ENCODE measurements at regions not wholly inside any gene's neighbourhood (a gene's known extent, or its start where the extent isn't known, plus 50 kb on each side); places are given as distances from the start of the nearest gene placed in this dataset.
"Not testable (repeated sequence)": the region's sequence is repeated elsewhere in the genome, so short reads cannot be mapped to it uniquely, and the experiment has no call there.

DNA sequence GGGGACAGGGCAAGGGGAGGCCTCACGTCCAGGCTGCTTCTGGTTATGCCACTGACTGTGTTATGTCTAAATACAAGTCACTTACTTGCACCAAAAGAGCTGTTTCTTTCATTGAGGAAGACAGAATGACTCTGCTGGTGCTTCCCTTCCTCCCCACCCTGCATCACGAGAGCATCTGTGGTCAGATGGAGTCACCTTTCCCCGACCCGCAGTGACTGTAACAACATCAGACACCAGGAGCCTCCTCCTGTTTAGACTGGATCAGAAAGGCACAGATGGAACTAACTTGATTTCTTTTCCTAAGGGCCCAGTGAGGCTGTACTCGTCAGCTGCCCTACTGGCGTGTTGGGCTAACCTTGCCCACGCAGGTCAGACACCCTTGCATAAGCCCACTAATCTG is 90.3 kb upstream of the ZNF536 start:
- no peak for DNase-seq

DNA sequence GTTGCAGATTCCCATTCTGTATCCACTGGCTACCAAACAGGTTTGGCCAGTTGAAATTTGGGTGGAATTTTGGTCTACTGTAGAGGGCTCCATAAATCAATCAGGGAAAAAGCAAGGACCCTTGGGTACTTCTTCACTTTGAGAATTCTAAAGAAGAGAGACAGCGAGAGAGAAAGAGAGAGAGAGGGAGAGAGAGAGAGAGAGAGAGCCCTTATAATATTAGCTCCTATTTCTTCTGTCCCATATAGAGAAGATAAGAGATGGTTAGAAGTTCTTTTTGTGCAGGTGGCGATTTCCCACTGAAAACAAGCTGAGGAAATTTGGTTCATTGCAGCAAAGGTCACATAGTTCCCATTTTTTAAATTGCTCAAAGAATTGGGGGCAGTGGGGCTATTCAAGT is 88.6 kb upstream of the ZNF536 start:
- no peak for DNase-seq

DNA sequence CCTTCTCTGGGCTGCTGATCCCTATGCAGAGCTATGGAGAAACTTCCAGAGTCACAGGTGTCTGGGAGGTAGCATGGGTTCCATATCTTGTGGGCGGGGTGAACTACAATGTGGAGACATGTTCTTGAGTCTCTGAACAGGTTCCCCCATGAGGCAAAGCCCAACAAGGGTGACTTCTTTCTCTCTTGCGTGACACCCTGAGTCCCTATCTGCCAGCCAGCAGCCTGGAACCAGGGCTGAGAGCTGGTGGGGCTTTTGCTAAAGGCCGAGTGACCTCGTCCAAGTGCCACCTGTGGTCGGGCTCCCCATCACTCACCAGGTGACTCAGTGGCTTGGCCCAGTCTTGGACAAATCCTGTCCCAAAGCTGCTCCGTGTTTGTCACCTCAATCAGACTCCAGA is 88.0 kb upstream of the ZNF536 start:
- no peak for DNase-seq

DNA sequence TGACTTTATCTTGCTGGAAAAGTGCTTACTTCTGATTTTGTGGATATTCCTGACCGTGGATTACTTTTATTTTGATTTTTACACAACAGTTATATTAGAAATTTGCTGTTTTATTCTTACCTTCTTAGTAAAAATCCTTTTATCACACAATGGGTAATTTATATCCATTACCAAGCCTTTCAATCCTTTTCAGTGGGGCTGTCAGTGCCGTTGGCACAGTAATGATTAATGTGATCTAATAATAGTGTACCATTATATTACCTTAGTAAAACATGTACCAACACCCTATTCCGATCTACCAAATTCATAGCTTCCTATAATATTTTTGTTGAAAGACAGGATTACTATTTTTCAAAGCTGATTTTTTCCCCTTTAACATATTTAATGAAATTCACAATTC is 87.3 kb upstream of the ZNF536 start:
- DNase-seq: no peak

DNA sequence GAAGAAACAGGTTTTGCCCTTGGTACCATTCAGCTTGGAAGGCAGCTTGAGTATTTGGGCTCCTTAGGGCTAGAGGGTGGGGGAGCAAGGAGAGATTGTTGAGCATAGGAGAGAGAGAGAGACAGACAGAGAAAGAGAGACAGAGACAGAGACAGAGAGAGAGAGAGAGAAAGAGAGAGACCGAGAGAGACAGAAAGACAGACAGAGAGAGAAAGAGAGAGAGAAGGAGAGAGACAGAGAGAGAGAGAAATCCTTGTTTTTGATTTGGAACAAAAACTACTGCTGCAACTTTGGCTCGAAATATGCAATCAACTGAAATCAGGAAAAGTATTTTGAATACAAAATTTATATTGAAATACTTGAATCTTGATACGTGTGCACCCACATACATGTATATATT is 85.8 kb upstream of the ZNF536 start:
- no peak for DNase-seq

DNA sequence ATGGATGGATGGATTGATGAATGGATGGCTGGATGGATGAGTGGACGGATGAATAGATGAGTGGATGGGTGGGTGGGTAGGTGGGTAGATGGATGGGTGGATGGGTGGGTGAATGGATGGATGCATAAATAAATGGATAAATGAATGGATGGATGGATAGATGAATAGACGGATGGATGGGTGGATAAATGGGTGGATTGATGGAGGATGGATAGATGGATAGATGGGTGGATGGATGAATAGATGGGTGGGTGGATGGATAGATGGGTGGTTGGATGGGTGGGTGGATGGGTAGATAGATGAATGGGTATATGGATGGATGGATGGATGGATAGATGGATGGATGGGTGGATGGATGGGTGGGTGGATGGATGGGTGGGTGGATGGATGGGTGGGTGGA is 84.9 kb upstream of the ZNF536 start:
- no peak for DNase-seq

DNA sequence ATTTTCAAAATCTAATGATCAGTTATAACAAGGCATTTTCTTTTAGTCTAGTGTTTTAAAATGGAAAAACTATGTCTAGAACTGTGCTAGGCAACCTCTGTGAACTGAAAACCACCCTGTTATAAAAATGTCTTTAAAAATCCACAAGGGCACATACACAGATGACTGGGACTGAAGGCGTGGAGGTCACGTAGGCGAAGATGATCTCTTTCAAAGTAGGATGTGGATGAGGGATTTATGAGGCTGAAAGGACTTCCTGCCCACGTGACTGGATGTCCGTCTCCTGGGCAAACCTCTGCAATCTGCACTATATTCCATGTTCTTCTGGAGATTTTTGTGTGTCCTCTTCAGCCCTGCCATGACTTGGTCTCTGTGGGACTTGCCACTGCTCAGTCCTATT is 84.2 kb upstream of the ZNF536 start:
- no peak for DNase-seq

DNA sequence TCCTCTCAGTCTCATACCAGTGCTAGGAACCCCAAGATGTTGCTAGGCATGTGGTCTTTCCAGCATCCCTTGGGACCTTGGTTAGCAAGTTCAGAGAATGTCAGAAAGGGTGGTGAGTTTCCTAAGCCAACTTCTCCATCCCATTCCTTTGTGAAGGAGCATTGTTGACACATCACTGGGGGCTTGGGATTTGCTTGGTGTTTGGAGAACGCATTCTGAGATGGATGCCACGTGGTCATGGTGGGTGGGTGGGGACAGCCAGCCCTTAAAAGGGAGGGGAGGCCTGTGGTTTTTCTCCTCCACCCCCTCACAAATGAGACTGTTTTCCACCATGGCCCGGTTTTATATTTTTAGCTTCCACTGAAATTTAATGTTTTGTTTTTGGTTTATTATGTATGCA is 83.3 kb upstream of the ZNF536 start:
- DNase-seq: no peak

DNA sequence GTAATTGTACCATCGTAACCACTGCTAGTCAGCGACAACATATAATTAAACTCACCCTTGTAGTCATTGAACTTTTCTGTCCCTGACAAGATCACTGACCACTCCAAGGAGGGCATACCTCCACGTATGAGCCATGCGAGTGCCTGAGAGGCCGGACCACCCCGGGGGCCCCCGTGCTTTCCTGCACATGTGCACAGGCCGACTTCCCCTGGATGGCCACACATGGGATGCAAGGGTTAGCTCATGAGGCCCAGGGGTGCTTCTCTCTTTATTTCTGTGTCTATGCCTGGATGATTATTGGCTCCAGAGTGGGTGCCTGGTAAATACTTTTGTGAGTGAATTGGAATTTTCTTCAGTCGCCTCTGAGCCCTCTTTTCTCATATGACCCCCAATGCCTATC is 82.8 kb upstream of the ZNF536 start:
- no peak for DNase-seq

DNA sequence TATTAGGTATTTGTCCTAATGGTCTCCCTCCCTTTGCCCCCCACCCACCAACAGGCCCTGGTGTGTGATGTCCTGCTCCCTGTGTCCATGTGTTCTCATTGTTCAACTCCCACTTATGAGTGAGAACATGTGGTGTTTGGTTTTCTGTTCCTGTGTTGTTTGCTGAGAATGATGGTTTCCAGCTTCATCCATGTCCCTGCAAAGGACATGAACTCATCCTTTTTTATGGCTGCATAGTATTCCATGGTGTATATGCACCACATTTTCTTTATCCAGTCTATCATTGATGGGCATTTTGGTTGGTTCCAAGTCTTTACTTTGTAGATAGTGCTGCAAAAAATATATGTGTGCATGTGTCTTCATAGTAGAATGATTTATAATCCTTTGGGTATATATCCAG is 81.4 kb upstream of the ZNF536 start:
- not testable (repeated sequence) for DNase-seq

DNA sequence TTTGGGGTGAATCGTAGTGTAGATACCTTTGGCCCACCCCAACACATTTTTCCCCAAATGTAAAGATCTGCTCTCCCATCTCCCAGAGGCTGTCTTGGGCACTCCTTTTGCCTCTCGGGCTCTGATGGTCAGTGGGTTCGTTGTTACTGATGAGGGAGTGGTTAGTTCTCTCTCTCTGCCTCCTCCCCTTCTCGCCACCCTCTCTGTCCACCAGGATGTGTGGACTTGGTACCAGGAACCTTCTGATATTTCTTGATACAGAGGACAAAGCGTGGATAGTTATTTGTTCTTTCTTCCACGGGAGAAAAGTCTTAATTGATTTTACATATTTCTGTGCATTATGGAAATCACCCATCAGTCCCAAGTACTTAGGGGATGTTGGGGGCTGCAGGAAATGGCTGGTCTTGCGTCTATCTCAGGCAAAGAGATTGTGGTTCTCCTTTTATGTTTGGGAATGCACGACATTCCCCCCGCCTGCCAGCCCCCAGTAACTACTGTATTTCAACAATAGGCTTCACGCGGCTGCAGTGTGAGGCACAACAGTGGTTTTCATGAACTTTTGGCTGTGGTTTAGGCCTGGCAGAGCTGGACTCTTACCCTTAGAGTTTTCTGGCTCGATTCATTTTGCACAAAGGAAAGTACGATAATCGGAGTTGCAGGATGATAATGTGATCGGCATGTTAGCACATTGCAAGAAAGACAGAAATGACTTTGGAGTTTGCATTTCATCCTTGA is 79.0 kb upstream of the ZNF536 start:
- DNase-seq: no peak

DNA sequence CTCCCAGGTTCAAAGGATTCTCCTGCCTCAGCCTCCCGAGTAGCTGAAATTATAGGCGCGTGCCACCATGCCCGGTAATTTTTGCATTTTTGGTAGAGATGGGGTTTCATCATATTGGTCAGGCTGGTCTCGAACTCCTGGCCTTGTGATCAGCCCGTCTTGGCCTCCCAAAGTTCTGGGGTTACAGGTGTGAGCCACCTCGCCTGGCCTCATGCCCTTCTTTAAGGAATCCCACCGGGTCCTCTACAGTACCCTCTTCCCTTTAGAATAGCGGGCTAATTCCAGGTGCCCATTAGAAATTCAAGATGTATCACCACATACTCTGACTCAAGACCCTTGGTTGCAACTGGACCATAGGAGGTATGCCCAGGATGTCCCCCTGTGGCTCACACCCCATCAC is 74.2 kb upstream of the ZNF536 start:
- no peak for DNase-seq

DNA sequence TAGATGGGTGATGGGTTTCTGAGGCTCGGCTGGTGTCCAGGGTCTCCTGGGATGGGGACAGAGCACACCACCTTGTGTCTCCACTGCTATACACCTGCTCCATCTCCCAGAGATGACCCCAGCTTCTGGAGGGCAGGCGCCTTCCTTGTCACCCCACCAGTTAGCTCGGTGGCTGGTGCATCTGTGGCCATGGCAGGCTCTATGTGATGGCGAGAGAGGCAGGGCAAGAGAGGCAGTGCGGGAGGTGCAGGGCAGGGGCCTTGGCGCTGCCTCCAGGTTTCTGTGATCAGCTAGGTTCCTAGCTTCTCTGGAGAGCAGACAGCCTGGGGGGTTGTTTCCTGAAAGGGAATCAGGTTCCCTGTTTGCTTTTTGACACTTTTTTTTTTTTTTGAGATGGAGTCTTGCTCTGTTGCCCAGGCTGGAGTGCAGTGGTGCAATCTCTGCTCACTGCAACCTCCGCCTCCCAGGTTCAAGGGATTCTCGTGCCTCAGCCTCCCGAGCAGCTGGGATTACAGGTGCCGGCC is 69.0 kb upstream of the ZNF536 start:
- DNase-seq: no peak

DNA sequence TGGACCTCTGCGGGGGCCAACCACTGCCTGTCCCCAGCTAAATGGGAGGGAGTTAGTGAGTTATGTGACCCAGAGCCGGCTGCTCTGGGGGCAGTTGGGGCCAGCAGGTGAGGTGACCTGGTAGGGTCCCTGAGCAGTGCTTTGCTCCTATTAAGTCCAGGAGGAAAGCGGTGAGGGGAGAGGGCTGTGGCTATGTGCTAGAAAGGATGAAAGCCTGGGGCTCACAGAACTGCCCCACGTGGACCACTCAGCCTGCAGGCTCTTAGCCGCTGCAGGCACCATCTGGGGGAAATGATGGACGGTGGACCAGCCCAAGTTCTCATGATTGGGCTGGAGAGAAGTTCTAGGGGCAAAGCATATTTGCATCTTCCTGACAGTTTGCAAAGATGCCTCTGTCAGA is 67.6 kb upstream of the ZNF536 start:
- DNase-seq: no peak

DNA sequence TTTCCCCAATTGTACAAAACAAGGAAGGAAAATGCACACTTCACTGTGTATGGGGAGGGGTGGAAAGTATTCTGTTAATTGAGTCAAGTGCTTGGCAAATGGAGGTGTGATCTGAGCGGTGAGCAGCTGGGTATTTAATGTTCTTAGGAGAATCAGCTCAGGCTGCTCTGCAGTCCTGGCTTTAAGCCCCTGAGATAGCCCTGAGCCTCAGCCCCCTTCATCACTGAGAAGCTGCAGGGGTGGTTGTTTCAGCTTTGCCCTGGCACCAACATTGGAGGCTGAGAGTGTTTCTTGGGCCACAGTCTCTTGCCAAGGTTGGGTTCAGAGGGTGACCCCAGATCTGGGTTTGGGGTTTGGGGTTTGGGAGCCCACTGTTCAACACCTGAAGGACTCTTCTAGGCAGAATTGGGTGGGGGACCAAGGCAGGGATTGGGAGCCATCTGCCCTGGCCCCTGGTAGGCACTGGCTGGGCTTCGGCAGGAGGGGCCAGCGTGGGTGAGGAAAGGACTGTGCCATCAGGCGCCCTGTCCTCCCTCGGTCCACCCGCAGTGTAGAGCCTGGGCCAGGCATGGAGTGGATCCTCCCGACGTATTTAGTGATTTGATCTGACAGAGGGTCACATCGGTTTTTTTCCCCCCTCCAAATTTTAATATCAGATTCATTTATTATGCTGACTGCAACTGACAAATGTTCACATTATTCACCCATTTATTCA is 66.7 kb upstream of the ZNF536 start:
- DNase-seq: no peak

DNA sequence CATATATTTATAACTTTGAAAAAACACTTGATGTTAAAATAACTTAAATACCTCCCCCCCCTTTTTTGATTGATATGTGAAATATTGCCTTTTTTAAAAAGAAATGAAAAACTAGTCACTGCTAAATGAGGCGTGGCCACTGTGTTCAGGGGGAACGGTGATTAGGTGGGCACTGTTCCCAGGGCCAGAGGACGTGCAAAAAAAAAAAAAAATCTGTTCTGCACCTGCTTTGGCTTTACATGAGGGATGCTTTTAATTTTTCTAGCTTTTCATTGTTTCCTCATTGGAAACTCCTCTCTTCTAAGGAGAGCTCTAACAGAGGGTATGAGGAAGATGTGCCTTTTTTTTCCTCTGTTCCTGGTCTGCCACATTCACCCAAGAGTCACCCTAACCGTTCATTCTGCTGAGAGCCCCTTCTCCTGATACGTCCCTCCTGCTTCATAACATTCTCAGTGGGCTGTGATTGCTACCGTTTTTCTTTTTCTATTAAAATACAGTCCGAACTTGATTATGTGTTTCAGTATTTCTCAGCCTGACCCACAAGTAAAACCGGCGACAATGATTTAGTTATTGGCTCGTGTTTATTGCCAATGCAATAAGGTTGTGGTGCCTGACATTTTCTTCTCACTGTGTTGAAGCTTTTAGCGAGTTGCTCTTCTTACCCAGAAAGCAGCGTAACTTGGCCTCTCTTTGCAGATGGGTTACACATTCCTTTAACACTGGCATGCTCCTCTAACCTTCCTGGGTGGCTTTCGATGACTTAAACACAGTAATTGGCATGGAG is 64.8 kb upstream of the ZNF536 start:
- no peak for DNase-seq

DNA sequence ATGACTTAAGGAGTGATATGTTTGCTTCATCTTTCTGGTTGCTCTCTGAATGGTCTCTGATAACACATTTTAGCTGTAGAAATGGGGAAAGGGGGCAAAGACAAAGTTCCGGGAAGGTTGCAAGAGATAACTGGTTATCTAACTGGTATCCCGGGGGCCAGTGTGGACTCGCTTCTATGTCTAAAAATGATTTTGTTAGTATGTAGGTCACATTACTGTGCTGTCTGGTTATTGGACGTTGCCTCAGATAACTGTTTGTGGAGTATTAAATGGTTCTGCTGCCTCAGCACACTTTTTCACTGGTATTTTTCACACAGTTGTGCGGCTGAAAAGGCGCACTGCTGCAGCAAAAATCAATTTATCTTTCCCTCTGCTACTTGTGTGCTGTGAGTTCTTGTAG is 63.0 kb upstream of the ZNF536 start:
- DNase-seq: no peak

DNA sequence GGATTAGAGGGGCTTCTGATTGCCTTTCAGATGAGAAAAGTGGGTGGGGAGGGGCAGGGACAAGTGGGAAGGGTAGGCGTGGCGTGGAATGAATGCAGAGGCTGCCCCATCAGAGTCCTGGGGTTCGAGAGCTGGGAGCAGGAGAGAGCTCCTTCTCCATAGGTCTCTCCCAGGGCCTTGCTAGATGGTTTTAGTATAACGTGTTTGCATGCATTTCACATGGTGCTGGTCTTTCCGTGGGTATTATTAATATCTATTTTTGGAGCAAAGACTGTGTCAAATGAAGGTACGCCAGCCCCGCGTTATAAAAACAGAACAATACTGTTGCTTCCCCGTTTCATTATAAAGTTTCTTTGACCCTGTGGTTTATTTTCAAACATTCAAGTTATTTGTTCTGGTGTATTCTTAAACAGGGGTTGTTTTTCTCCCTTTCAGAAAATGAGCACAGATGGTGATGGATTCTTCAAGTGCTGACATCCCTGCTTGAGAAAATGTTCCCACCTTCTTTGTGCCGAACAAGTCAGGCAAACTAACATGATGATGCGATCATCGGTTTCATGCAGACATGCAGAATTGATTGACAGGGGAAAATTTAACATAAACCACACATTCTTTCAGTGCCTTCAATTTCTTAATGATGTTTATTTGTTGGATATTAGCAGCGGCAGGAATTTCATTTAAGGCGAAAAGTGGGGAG is 62.1 kb upstream of the ZNF536 start:
- no peak for DNase-seq

DNA sequence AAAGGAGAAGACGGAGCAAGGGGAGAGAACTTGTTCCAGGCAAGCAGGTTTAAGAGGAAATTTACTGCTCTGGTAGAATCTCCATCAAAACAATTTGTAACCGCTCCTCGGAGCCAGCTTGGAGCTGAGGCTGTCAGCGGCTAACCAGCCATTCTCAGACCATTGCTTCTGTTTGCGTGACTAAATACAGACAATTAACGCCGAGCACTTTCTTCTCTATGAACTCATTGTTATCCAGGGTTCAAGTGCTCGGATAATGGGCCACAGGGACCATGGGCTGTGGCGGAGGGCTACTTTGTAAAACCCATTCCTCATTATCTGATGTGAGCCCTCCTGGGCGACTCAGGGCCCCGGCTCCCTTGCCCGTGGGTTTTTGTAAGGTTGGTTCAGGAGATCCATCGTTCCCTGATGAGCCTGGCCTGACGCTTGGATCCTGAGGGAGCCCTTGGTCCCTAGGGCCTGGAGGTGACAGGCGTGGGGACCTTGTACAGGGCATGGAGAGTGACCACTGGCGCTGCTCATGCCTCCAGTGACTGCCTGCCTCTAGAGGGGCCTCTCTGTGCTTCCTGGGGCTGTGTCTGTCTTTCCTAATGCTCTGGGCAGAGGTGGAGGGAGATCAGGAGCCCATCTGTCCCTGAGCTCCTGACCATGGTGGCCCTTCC is 61.5 kb upstream of the ZNF536 start:
- DNase-seq: no peak

DNA sequence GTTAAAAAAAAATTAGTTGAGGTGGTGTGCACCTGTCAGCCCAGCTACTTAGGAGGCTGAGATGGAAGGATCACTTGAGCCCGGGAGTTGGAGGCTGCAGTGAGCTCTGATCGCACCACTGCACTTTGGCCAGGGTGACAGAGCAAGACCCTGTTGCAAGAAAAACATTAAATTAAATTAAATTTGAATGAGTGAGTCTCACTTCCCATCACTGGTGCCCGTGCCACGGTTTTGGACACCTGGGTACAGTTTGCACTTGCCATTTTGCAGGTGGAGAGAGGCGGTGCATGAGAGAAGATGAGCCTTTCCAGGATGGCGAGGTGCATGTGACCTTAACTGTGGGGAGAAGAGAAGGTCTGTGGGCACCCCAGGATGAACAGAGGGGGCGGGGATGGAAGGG is 60.3 kb upstream of the ZNF536 start:
- no peak for DNase-seq

DNA sequence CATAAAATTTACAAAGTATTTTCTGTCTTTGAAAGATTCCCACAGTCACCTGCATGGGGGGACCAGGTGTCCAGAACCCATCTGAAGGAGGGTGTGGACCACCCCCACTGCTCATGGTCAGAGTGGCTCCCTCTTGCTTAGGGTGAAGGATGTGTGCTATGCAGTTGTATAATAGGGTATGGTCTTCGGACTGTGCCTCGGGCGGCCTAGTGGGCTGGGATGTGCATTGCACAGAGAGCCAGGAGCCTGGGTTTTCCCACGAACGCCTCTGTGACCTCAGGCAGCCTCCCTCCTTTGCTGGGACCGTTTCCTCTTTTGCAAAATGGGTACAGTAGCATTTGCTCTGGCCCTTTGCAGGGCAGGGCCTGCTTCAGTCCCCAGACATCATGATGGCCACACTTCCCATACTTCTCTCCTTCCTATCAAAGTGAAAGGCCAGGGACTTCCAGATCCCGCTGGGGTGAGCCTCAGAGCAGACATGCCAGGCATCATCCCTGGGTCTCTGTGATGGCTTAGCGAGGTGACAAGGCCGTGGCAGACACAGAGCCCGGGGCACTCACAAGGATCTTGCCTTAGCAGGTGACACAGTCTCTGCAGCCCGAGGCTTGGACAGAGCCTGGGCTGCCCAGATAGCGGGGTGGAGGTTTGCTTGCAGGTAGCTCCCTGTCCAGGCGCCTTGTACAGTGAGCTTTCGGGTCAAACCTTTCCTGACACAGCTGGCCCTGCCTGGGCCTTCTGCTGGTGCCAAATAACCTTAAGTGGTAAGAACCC is 59.4 kb upstream of the ZNF536 start:
- no peak for DNase-seq

DNA sequence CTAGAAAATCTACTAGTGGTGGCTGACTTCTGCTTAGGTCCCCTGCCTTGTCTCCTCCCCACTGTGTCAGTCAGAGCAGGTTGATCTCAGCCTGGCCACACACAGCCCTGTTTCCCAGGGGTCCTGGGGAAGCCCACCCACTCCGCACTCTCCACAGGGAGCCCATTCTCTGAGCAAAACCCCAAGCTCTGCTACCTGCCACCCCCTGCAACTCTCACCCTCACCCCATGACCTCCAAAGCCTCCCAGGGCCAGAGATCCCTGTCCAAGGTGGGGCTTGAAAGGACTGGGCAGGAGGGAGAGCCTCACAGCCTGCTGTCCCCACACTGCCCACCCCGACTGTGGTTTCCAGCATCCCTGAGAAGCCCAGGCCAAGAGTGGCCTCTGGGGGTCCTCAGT is 58.8 kb upstream of the ZNF536 start:
- no peak for DNase-seq

All from NCI-H1092 (cell line).